ENCODE measurements at regions not wholly inside any gene's neighbourhood (a gene's known extent, or its start where the extent isn't known, plus 50 kb on each side); places are given as distances from the start of the nearest gene placed in this dataset.

DNA sequence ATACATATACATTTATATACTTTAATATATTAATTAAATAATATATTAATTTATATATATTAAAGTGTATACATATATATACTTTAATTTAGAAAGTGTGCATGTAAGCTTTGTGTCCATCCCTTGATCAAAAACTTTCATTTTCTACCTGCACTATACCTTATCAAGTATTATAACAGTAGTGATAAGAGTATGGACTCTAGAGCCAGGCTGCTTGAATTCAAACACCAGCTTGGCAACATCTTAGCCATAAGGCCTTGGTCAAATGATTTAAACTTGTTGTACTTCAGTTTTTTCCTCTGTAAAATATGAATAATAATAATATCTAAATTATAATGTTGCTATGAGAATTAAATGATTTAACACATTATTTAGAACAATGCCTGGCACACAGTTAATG is 327.6 kb upstream of the NECTIN3 start:
- H3K4me3 ChIP-seq (ENCODE audit: low read length), result no peak overlapping the region
- no peak for DNase-seq (ENCODE audit: low read depth)
- TF ChIP-seq, protein P1, sequence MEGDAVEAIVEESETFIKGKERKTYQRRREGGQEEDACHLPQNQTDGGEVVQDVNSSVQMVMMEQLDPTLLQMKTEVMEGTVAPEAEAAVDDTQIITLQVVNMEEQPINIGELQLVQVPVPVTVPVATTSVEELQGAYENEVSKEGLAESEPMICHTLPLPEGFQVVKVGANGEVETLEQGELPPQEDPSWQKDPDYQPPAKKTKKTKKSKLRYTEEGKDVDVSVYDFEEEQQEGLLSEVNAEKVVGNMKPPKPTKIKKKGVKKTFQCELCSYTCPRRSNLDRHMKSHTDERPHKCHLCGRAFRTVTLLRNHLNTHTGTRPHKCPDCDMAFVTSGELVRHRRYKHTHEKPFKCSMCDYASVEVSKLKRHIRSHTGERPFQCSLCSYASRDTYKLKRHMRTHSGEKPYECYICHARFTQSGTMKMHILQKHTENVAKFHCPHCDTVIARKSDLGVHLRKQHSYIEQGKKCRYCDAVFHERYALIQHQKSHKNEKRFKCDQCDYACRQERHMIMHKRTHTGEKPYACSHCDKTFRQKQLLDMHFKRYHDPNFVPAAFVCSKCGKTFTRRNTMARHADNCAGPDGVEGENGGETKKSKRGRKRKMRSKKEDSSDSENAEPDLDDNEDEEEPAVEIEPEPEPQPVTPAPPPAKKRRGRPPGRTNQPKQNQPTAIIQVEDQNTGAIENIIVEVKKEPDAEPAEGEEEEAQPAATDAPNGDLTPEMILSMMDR (conservative IDR thresholded peaks at IDR 0.05; ENCODE audit: low read length), result no peak

DNA sequence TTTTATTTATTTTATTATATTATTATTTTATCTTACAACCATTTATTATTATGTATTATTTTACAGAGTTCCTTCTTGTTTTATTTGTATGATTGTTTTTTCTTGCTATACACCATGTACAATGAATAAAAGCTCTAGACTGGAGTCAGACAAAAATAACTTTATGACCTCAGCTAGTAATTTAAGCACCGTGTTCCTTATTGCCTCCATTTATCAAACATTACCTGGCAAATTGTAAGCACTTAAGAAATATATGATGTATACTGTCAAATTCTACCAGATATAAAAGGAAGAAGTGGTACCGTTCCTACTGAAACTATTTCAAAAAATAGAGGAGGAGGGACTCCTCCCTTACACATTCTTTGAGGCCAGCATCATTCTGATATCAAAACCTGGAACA is 326.9 kb upstream of the NECTIN3 start:
- DNase-seq (ENCODE audit: low read depth), result no peak
- TF ChIP-seq, protein P1 (conservative IDR thresholded peaks at IDR 0.05; ENCODE audit: low read length), result no peak
- no peak overlapping the region for H3K4me3 ChIP-seq (ENCODE audit: low read length)

DNA sequence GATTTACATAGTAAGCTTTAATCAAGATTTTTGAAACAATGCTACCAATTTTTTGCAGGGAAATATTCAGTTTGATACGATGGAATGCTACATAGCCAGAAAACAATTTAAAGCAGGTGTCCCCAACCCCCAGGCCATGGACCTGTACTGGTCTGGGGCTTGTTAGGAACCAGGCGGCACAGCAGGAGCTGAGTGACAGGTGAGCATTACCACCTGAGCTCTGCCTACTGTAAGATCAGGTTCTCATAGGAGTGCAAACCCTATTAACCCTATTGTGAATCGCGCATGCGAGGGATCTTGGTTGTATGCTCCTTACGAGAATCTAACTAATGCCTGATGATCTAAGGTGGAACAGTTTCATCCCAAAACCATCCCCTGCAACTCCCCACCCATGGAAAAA is 322.6 kb upstream of the NECTIN3 start:
- H3K4me3 ChIP-seq (ENCODE audit: low read length), result no peak overlapping the region
- TF ChIP-seq, protein P1 (conservative IDR thresholded peaks at IDR 0.05; ENCODE audit: low read length), result no peak
- DNase-seq (ENCODE audit: low read depth), result no peak

DNA sequence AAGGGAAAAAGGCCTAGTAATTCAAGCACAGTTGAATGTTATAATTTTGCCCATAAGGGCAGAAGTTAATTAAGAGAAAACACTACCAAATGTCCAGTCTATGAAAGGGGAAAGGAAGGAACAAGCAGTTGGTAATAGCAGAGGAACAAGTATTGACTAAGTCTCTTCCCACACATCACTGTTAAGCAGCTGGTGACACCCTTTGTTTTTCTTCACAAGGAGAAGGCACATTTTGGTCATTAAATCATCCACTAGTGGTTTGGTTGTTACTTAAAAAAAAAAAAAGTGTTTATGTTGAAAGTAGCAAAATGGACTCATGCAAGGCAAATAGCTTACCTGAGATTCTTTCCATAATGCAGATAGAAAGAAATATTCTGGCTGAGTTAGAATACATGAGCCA is 321.4 kb upstream of the NECTIN3 start:
- DNase-seq (ENCODE audit: low read depth), result peak; percentile 10
- no peak overlapping the region for H3K4me3 ChIP-seq (ENCODE audit: low read length)
- TF ChIP-seq, protein P1 (conservative IDR thresholded peaks at IDR 0.05; ENCODE audit: low read length), result no peak

DNA sequence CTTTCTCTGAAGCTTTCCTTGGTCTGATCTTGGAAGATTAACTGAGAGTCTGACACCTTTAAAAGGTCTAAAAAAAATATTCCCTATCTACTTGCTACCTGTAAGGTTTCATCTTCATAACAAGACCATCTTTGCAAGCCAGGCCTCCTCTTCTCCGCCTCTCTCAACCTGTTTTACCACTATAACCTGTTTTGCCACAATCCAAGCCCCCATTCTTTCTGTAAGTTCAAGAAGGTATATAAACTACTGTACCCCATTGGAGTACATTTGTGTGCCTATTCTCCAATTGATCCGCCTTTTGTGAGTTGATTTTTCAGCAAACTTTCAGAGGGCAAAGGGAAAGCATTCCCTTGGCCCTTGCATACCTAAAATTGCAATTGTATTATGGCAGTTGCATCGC is 319.3 kb upstream of the NECTIN3 start:
- H3K4me3 ChIP-seq (ENCODE audit: low read length), result no peak overlapping the region
- TF ChIP-seq, protein P1 (conservative IDR thresholded peaks at IDR 0.05; ENCODE audit: low read length), result no peak
- no peak for DNase-seq (ENCODE audit: low read depth)

DNA sequence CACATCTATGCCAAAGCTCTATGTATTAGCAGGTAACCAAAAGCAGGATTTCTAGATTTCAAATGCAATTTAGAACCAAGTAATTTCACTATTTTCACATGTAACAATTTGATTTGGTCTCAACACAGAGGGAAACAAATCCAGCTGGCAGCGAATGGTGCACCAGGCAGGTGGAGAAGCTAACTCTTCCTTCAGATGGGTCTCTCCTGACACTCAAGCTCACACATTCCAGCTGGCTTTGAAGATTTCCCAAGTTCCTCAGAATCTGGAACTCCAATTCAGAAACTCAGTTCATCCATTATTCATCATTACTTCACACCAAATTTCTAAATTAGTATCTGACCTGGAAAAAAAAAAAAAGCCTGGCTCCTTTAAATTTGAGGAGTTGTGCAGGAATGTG is 318.1 kb upstream of the NECTIN3 start:
- no peak for DNase-seq (ENCODE audit: low read depth)
- TF ChIP-seq, protein P1 (conservative IDR thresholded peaks at IDR 0.05; ENCODE audit: low read length), result no peak
- H3K4me3 ChIP-seq (ENCODE audit: low read length), result no peak overlapping the region

DNA sequence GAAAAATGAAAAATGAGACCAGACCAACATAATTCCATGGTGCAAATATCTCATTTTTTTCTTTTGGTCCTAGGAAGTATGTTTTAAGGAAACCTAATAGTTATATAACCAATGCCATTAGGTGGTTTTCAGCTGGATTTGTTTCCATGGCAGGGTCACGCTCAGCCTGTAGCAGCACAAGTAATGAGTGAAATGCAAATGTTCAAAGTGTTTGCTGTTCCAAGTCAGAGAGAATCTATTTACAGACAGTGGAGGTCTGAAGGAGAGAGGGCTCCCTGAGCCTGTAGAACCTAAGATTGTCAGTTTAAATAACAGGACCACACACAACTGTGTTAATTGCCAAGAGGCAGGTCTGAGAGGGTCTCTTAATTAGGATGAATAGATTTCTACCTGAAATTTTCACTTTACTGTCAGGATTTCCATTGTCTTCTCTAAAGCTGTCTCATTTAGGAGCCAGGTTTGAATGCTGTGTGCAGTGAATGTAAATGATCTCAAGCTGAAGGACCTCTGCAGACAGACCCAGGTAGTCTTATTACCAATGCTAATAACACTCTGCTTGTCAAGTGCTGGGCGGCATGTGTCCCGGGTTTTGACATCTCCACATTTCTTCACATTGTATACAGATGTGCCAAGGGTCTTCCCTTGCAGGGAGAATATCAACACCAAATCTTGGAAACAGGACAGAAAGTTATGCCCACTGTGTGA is 317.3 kb upstream of the NECTIN3 start:
- no peak for DNase-seq (ENCODE audit: low read depth)
- no peak overlapping the region for H3K4me3 ChIP-seq (ENCODE audit: low read length)
- TF ChIP-seq, protein P1 (conservative IDR thresholded peaks at IDR 0.05; ENCODE audit: low read length), result no peak
